VCaP (cell line): ENCODE measurements at regions not wholly inside any gene's neighbourhood (a gene's known extent, or its start where the extent isn't known, plus 50 kb on each side); places are given as distances from the start of the nearest gene placed in this dataset.
"Not testable (repeated sequence)": the region's sequence is repeated elsewhere in the genome, so short reads cannot be mapped to it uniquely, and the experiment has no call there.

Source experiments
- H3K27ac ChIP-seq: fragments of 450-650 bp; 2 replicates; pipeline ENCODE4 v1.5.1; 2017
- TF ChIP-seq, protein P1 (sequence below): fragments of 450-650 bp; conservative IDR thresholded peaks from 2 replicates; pipeline ENCODE4 v1.5.1; 2017; ENCODE audit warnings: mild to moderate bottlenecking, moderate library complexity

DNA sequence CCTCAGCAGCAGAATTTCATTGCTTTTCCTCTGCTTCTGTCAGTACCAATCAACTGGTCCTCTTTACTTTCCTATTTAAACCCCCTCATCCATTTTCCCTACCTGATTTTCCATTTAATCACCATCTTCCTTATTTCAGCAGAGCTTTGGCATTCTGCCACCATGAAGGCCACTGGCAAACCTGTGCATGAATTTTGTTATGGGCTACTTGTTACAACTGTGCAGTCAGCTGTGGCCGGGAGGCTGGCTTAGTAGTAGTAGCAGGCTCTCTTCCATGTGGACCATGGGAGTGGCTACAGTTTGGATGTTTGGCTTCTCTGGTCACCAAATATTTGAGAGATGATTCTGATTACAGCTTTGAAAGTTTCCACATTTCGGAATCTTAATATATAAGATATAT lies 976.6 kb upstream of the SEMA6A start:
- TF ChIP-seq, protein P1, sequence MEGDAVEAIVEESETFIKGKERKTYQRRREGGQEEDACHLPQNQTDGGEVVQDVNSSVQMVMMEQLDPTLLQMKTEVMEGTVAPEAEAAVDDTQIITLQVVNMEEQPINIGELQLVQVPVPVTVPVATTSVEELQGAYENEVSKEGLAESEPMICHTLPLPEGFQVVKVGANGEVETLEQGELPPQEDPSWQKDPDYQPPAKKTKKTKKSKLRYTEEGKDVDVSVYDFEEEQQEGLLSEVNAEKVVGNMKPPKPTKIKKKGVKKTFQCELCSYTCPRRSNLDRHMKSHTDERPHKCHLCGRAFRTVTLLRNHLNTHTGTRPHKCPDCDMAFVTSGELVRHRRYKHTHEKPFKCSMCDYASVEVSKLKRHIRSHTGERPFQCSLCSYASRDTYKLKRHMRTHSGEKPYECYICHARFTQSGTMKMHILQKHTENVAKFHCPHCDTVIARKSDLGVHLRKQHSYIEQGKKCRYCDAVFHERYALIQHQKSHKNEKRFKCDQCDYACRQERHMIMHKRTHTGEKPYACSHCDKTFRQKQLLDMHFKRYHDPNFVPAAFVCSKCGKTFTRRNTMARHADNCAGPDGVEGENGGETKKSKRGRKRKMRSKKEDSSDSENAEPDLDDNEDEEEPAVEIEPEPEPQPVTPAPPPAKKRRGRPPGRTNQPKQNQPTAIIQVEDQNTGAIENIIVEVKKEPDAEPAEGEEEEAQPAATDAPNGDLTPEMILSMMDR, result no peak
- H3K27ac ChIP-seq, result no peak overlapping the region

DNA sequence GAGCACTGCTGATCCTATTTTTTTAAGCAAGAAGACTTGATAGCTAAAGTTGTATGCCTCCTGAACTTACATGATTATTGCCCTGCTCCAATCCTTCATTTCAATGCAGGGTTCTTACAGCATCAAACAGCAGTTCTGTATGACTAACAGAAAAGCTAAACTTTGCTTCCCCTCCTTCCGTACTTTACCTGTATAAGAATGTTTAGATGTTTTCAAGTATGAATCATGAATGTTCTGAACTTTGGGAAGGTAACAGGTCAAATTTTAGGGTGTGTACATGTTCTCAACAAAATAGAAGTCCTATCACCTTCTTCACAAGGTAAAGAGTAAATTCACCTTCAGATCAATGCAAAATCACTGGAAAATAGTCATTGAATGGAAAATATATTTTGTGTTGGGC lies 972.6 kb upstream of the SEMA6A start:
- TF ChIP-seq, protein P1, result no peak
- H3K27ac ChIP-seq, result no peak overlapping the region

DNA sequence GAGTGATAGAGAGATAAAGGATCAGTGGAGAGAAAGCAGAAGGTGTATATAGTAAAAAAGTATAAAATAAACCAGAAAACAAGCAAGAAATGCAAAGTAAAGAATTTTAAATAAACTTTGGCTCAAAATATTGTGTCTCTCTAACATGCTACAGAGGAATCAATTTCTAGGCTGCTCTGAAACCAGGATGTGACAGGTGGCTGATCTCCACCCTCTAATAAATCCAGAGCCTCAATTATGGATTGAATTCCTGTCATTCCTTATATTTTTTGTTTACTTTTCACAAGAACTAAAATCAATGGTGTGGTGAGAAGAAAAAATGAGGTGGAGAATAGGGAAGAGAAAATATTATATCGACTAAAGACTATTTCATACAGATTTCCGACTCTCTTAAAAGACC lies 965.1 kb upstream of the SEMA6A start:
- H3K27ac ChIP-seq, result no peak overlapping the region
- TF ChIP-seq, protein P1, result no peak

DNA sequence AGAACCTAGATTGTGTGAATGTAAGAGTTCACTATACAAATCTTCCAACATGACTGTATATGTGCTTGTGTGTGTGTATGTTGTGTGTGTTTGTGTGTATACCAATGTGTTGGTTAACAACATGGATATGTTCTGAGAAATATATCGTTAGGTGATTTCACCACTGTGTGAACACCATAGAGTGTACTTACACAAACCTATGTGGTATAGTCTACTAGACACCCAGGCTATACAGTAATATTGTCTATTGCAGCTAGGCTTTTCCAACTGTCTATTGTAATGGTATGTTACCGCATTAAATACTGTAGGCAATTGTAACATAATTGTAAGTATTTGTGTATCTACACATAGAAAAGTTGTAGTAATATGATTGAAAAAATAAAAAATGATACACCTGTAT lies 959.2 kb upstream of the SEMA6A start:
- no peak overlapping the region for H3K27ac ChIP-seq

DNA sequence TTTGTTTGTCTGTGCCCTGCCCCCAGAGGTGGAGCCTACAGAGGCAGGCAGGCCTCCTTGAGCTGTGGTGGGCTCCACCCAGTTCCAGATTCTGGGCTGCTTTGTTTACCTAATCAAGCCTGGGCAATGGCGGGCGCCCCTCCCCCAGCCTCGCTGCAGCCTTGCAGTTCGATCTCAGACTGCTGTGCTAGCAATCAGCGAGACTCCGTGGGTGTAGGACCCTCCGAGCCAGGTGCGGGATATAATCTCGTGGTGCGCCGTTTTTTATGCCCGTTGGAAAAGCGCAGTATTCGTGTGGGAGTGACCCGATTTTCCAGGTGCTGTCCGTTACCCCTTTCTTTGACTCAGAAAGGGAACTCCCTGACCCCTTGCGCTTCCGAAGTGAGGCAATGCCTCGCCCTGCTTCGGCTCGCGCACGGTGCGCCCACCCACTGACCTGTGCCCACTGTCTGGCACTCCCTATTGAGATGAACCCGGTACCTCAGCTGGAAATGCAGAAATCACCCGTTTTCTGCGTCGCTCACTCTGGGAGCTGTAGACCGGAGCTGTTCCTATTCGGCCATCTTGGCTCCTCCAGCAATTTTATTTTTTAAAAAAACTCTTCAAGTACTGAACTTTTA lies 958.5 kb upstream of the SEMA6A start:
- not testable (repeated sequence) for H3K27ac ChIP-seq

More for the DNA sequence above, 959.2 kb upstream of the SEMA6A start:
- TF ChIP-seq, protein P1, result no peak

DNA sequence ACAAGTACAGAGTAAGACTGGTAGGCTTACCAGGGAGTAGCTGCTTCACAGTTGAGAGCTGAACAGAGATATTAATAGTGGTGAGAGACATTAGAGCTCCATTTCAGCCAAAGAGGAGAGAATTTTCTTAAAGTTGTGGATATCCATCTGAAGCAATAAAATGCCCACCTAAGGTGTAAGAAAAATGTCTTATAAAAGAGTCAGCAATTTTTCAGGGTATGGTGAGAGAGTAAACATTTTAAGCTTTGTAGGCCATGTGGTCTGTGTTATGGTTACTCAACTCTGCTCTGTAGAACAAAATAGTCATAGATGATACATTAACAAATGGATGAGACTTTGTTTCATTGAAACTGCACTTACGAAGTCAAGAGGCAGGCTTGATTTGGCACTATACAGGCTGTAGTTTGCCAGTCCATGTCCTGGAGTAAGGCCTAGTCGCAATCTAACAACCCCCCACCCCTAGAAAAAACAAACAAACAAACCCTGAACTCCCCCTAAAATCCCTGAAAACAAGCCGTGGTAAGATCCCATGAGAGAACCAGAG lies 945.4 kb upstream of the SEMA6A start:
- TF ChIP-seq, protein P1, result no peak
- no peak overlapping the region for H3K27ac ChIP-seq

DNA sequence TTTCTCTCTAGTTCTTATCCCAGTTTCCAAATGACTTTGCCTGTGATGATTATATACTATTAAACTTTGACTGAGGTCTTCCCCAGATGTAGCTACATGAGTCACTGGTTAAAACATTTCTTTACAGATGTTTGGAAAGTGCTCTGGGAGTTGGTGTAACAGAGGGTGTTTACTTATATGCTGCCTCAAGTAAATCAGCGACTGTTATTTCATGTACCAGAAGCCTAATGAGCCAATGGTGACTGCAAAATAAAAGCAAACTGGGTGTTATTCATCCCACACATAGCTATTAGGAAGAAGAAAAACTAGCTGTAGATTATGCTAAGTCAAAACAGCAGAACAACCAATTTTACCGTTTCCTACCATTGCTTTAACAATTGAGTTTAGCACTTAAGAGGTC lies 929.7 kb upstream of the SEMA6A start:
- TF ChIP-seq, protein P1, result no peak
- H3K27ac ChIP-seq, result no peak overlapping the region

DNA sequence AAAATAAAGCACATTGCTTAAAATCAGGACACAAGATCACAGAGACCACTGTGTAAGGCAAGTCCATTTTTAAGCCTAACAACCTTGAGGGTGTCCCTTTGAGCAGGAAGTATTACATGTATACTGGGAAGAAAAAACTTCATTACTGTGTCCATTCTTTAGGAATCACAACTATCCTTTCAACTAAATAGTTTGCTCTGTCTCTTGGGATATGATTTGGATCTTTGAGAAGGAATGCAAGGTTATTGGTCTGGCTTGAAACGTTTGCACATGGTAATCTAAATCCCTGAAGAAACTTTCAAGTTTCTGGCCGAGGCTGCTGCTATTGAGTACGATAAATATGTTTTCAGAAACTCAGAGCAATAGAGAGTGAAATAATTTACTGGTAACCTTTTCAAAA lies 923.0 kb upstream of the SEMA6A start:
- TF ChIP-seq, protein P1, result no peak
- H3K27ac ChIP-seq, result no peak overlapping the region
